HG02840 (cell line): ENCODE measurements at regions not wholly inside any gene's neighbourhood (a gene's known extent, or its start where the extent isn't known, plus 50 kb on each side); places are given as distances from the start of the nearest gene placed in this dataset.

Source experiments
- ATAC-seq: cut with Tn5 transposase; IDR thresholded peaks from one replicate; pipeline ENCODE4 v1.9.1; 2021; ENCODE audit warnings: mild to moderate bottlenecking, moderate library complexity, moderate number of reproducible peaks; ENCODE audit not compliant: unreplicated experiment, low FRiP score

- no peak for ATAC-seq
These were observed 368.0 kb upstream of the AGTR1 start for GRCh38 chr3:148329481-148330235.

GRCh38 chr3:148330542-148330941 lies 367.2 kb upstream of the AGTR1 start:
- ATAC-seq: no peak

GRCh38 chr3:148331081-148331846 lies 366.4 kb upstream of the AGTR1 start:
- ATAC-seq: no peak

GRCh38 chr3:148332509-148332908 lies 365.2 kb upstream of the AGTR1 start:
- ATAC-seq: no peak

- no peak for ATAC-seq
These were observed 364.6 kb upstream of the AGTR1 start for GRCh38 chr3:148333091-148333490.

GRCh38 chr3:148335612-148336011 lies 362.1 kb upstream of the AGTR1 start:
- ATAC-seq: no peak

GRCh38 chr3:148343416-148343815 lies 354.3 kb upstream of the AGTR1 start:
- ATAC-seq: no peak

- ATAC-seq: no peak
These were observed 353.2 kb upstream of the AGTR1 start for GRCh38 chr3:148344521-148344920.

- no peak for ATAC-seq
These were observed 337.7 kb upstream of the AGTR1 start for GRCh38 chr3:148360051-148360450.

GRCh38 chr3:148366743-148367410 lies 330.8 kb upstream of the AGTR1 start:
- no peak for ATAC-seq

- ATAC-seq: no peak
These were observed 329.9 kb upstream of the AGTR1 start for GRCh38 chr3:148367756-148368155.

- no peak for ATAC-seq
These were observed 328.3 kb upstream of the AGTR1 start for GRCh38 chr3:148369381-148369780.

- no peak for ATAC-seq
These were observed 325.4 kb upstream of the AGTR1 start for GRCh38 chr3:148372206-148372875.

- no peak for ATAC-seq
These were observed 323.7 kb upstream of the AGTR1 start for GRCh38 chr3:148373961-148374360.

GRCh38 chr3:148379763-148380382 lies 317.8 kb upstream of the AGTR1 start:
- ATAC-seq: no peak

GRCh38 chr3:148381051-148381450 lies 316.7 kb upstream of the AGTR1 start:
- no peak for ATAC-seq

GRCh38 chr3:148389916-148390315 lies 307.8 kb upstream of the AGTR1 start:
- ATAC-seq: no peak

- ATAC-seq: no peak
These were observed 301.9 kb upstream of the AGTR1 start for GRCh38 chr3:148395821-148396220.

GRCh38 chr3:148400754-148401153 lies 296.9 kb upstream of the AGTR1 start:
- ATAC-seq: no peak

GRCh38 chr3:148408667-148409066 lies 289.0 kb upstream of the AGTR1 start:
- ATAC-seq: no peak
